ENCODE measurements at regions not wholly inside any gene's neighbourhood (a gene's known extent, or its start where the extent isn't known, plus 50 kb on each side); places are given as distances from the start of the nearest gene placed in this dataset.

- Histone ChIP-seq H3K36me3 (no peaks in the 10 kb centered on the region), H3K4me3 (no peak overlapping the region), H3K27me3 (no peaks in the 10 kb centered on the region), H3K9me3 (no peaks in the 10 kb centered on the region), H3K4me1 (no peaks in the 10 kb centered on the region), H3K27ac (replicated peaks in 1 of 4) (no peak overlapping the region)
- peak; percentile 34 for DNase-seq (ENCODE audit: extremely low spot score)
- 87% methylated on average over 2 of the region's 2 CpGs for WGBS
- TF ChIP-seq, protein P1, sequence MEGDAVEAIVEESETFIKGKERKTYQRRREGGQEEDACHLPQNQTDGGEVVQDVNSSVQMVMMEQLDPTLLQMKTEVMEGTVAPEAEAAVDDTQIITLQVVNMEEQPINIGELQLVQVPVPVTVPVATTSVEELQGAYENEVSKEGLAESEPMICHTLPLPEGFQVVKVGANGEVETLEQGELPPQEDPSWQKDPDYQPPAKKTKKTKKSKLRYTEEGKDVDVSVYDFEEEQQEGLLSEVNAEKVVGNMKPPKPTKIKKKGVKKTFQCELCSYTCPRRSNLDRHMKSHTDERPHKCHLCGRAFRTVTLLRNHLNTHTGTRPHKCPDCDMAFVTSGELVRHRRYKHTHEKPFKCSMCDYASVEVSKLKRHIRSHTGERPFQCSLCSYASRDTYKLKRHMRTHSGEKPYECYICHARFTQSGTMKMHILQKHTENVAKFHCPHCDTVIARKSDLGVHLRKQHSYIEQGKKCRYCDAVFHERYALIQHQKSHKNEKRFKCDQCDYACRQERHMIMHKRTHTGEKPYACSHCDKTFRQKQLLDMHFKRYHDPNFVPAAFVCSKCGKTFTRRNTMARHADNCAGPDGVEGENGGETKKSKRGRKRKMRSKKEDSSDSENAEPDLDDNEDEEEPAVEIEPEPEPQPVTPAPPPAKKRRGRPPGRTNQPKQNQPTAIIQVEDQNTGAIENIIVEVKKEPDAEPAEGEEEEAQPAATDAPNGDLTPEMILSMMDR (IDR thresholded peaks at IDR 0.05): no peak
- TF ChIP-seq EP300 (IDR thresholded peaks at IDR 0.05): no peak
- TF ChIP-seq POLR2AphosphoS5 (IDR thresholded peaks at IDR 0.05): no peak
- no peak for TF ChIP-seq POLR2A (IDR thresholded peaks at IDR 0.05; ENCODE audit: low read depth)
- intact Hi-C loops (cut with DNase I): no loop called here
Measured at GRCh38 chr1:213464786-213465460, 413.9 kb downstream of the RPS6KC1 start.

DNA sequence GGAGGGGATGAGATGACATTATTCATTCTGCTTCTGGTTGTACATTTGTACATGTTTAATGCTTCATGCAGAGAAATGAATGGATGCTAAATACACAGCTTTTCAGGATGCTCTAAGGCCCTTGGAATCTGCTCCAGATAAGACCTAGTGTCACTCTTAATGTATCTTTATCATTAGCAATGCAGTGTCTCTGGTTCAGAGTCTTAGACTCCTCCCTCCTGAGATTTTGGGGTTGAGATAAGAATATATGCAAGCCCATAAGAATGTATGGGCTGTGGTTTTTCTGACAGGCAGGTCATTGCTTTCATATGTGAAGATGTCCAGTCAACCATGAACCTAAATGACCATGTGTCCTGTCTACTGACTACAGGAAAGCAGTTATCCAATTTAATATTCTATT lies 415.5 kb downstream of the RPS6KC1 start:
- H3K36me3 ChIP-seq: no peaks in the 10 kb centered on the region
- H3K9me3 ChIP-seq: no peaks in the 10 kb centered on the region
- H3K4me1 ChIP-seq: no peaks in the 10 kb centered on the region
- intact Hi-C loops (cut with DNase I): no loop called here
- no peak overlapping the region for H3K4me3 ChIP-seq
- TF ChIP-seq POLR2A (IDR thresholded peaks at IDR 0.05; ENCODE audit: low read depth) (no peak), EP300 (IDR thresholded peaks at IDR 0.05) (no peak), POLR2AphosphoS5 (IDR thresholded peaks at IDR 0.05) (no peak)
- TF ChIP-seq, protein P1 (IDR thresholded peaks at IDR 0.05): no peak
- no peak overlapping the region for H3K27ac ChIP-seq (replicated peaks in 1 of 4)
- DNase-seq (ENCODE audit: extremely low spot score): no peak
- no peaks in the 10 kb centered on the region for H3K27me3 ChIP-seq

DNA sequence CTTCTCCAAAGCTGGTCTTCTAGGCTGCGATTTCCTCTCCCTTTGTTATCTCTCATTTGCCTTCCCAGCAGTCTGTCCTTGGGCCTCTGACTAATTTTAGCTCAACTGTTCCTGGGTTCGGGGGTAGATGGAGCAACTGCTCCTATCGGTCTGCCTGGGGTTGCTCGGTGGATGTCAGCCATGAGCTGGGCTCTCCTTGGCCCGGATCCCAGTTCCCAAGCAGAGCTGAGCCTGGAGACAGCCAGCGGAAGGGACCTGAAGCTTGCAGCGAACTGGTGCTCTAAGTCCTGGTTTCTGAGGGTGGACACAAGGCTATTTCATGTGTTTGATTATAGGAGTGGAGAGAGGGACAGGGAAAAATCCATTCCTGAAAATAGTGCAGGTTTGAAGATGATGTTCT lies 423.0 kb downstream of the RPS6KC1 start:
- Histone ChIP-seq H3K4me3 (no peak overlapping the region), H3K9me3 (no peaks in the 10 kb centered on the region), H3K27me3 (no peaks in the 10 kb centered on the region), H3K27ac (replicated peaks in 1 of 4) (no peak overlapping the region), H3K36me3 (no peaks in the 10 kb centered on the region), H3K4me1 (no peaks in the 10 kb centered on the region)
- TF ChIP-seq POLR2AphosphoS5 (IDR thresholded peaks at IDR 0.05): no peak
- WGBS: 26% methylated on average over 4 of the region's 7 CpGs
- intact Hi-C loops (cut with DNase I): no loop called here
- peak; percentile 77 for DNase-seq (ENCODE audit: extremely low spot score)

- H3K4me1 ChIP-seq: no peaks in the 10 kb centered on the region
- TF ChIP-seq, protein P1 (IDR thresholded peaks at IDR 0.05): no peak
- TF ChIP-seq EP300 (IDR thresholded peaks at IDR 0.05) (no peak), POLR2AphosphoS5 (IDR thresholded peaks at IDR 0.05) (no peak), POLR2A (IDR thresholded peaks at IDR 0.05; ENCODE audit: low read depth) (no peak)
- no peaks in the 10 kb centered on the region for H3K36me3 ChIP-seq
- peaks cover 0 to 4% (median 0%) of the 10 kb centered on the region in 4 donors for H3K27me3 ChIP-seq
- H3K9me3 ChIP-seq: peaks cover 0 to 4% (median 0%) of the 10 kb centered on the region in 4 donors
- no peak overlapping the region for H3K4me3 ChIP-seq
- DNase-seq (ENCODE audit: extremely low spot score): no peak
- H3K27ac ChIP-seq (replicated peaks in 1 of 4): no peak overlapping the region
- 89% methylated on average over 2 of the region's 2 CpGs for WGBS
- intact Hi-C loops (cut with DNase I): no loop called here
Measured at GRCh38 chr1:213481395-213481794, 430.4 kb downstream of the RPS6KC1 start.

GRCh38 chr1:213484333-213484732 lies 433.3 kb downstream of the RPS6KC1 start:
- H3K27me3 ChIP-seq: peaks cover 0 to 4% (median 0%) of the 10 kb centered on the region in 4 donors
- H3K36me3 ChIP-seq: no peaks in the 10 kb centered on the region
- H3K4me3 ChIP-seq: no peak overlapping the region
- TF ChIP-seq, protein P1 (IDR thresholded peaks at IDR 0.05): no peak
- no peak for TF ChIP-seq EP300 (IDR thresholded peaks at IDR 0.05)
- no peak for TF ChIP-seq POLR2AphosphoS5 (IDR thresholded peaks at IDR 0.05)
- no peak for TF ChIP-seq POLR2A (IDR thresholded peaks at IDR 0.05; ENCODE audit: low read depth)
- no peak overlapping the region for H3K27ac ChIP-seq (replicated peaks in 1 of 4)
- DNase-seq (ENCODE audit: extremely low spot score): peak; percentile 34
- no peaks in the 10 kb centered on the region for H3K4me1 ChIP-seq
- WGBS: 72% methylated on average over 3 of the region's 3 CpGs
- peaks cover 0 to 4% (median 0%) of the 10 kb centered on the region in 4 donors for H3K9me3 ChIP-seq
- intact Hi-C loops (cut with DNase I): no loop called here
